ENCODE measurements at regions not wholly inside any gene's neighbourhood (a gene's known extent, or its start where the extent isn't known, plus 50 kb on each side); places are given as distances from the start of the nearest gene placed in this dataset.

- TF ChIP-seq POLR2A (IDR thresholded peaks at IDR 0.05; ENCODE audit: low read length) (no peak), ZC3H11A (IDR thresholded peaks at IDR 0.05) (no peak), RFX5 (IDR thresholded peaks at IDR 0.05) (no peak), NFE2L2 (conservative IDR thresholded peaks at IDR 0.05; ENCODE audit: low read length) (no peak), CTCF (IDR thresholded peaks at IDR 0.05) (no peak), JUN (IDR thresholded peaks at IDR 0.05) (no peak), EP300 (IDR thresholded peaks at IDR 0.05) (no peak), MAFK (IDR thresholded peaks at IDR 0.05; ENCODE audit: partially characterized antibody) (no peak), BHLHE40 (IDR thresholded peaks at IDR 0.05; ENCODE audit: low read depth, low read length) (no peak), EHMT2 (IDR thresholded peaks at IDR 0.05; ENCODE audit: low read depth) (no peak), EHF (CRISPR knock-in tag; IDR thresholded peaks at IDR 0.05) (no peak), CHD2 (IDR thresholded peaks at IDR 0.05; ENCODE audit: low read length, partially characterized antibody) (no peak), NR3C1 (IDR thresholded peaks at IDR 0.05) (no peak), ESRRA (IDR thresholded peaks at IDR 0.05; ENCODE audit: borderline replicate concordance, low read length) (no peak)
Measured at GRCh38 chr4:32169841-32170240, 1449.7 kb downstream of the PCDH7 start.
